Peyer's patch (tissue), 4 donors: ENCODE measurements at regions not wholly inside any gene's neighbourhood (a gene's known extent, or its start where the extent isn't known, plus 50 kb on each side); places are given as distances from the start of the nearest gene placed in this dataset.

Experiments
- DNase-seq, 3 donors: peaks; one replicate each; pipeline ENCODE4 v3.0.0-alpha.2; 2017 to 2019
- H3K27ac ChIP-seq, 4 donors: fragments of 200-600 bp; sonication (generic); one replicate each; pipeline ENCODE4 v1.5.1; 2016 to 2019
- H3K27me3 ChIP-seq, 2 donors: fragments of 200-600 bp; sonication (generic); one replicate each; pipeline ENCODE4 v1.5.1; 2019
- H3K36me3 ChIP-seq, 3 donors: fragments of 200-600 bp; sonication (generic); one replicate each; pipeline ENCODE4 v1.5.1; 2016 to 2019
- H3K4me1 ChIP-seq, 4 donors: fragments of 200-600 bp; sonication (generic); one replicate each; pipeline ENCODE4 v1.5.1; 2016 to 2019
- H3K4me3 ChIP-seq, 4 donors: fragments of 200-600 bp; sonication (generic); 1 replicate in 3 of 4; 2 replicates in 1 of 4; pipeline ENCODE4 v1.5.1; 2016 to 2019; ENCODE audit warnings: mild to moderate bottlenecking in 1 of 4
- H3K9me3 ChIP-seq, 4 donors: fragments of 200-600 bp; sonication (generic); one replicate each; pipeline ENCODE4 v1.5.1; 2016 to 2019; ENCODE audit warnings: mild to moderate bottlenecking in 1 of 4
- POLR2A ChIP-seq, 2 donors: fragments of 450-650 bp; IDR thresholded peaks; one replicate each; pipeline ENCODE4 v1.5.1; 2017; ENCODE audit warnings: antibody characterized with exemption in 2 of 2, mild to moderate bottlenecking in 2 of 2, moderate library complexity in 2 of 2
- TF ChIP-seq, protein P1 (sequence below), 6 experiments: fragments of 450-650 bp in 4 of 6; fragments of 200-600 bp in 2 of 6; sonication (generic) in 1 of 6; IDR thresholded peaks; one replicate each; pipeline ENCODE4 v1.5.1; 2017 to 2019; ENCODE audit warnings: antibody characterized with exemption in 6 of 6, mild to moderate bottlenecking in 3 of 6, moderate library complexity in 1 of 6

DNA sequence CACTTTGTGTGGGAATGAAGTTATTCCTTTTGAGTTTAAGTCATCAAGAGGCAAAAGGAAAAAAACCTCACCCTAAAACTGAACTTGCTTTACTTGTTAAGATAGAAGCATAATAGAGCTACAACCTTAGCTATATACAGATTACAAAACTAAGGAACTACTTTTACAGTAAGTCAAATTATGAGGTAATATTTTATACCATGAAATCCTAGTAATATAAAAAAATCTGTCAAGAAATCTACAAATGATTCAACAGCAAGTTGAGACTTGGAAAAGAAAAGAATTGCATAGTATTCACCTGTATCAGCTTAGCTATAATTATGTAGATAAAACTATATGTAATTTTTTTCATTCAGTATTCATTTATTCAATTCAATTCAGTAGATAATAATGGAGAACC, 335.3 kb downstream of the KLF5 start:
- no peak for TF ChIP-seq POLR2A (IDR thresholded peaks at IDR 0.05)
- TF ChIP-seq, protein P1, sequence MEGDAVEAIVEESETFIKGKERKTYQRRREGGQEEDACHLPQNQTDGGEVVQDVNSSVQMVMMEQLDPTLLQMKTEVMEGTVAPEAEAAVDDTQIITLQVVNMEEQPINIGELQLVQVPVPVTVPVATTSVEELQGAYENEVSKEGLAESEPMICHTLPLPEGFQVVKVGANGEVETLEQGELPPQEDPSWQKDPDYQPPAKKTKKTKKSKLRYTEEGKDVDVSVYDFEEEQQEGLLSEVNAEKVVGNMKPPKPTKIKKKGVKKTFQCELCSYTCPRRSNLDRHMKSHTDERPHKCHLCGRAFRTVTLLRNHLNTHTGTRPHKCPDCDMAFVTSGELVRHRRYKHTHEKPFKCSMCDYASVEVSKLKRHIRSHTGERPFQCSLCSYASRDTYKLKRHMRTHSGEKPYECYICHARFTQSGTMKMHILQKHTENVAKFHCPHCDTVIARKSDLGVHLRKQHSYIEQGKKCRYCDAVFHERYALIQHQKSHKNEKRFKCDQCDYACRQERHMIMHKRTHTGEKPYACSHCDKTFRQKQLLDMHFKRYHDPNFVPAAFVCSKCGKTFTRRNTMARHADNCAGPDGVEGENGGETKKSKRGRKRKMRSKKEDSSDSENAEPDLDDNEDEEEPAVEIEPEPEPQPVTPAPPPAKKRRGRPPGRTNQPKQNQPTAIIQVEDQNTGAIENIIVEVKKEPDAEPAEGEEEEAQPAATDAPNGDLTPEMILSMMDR (IDR thresholded peaks at IDR 0.05), result no peak
- no peaks in the 10 kb centered on the region for H3K27me3 ChIP-seq
- no peak overlapping the region for H3K27ac ChIP-seq
- no peaks in the 10 kb centered on the region for H3K36me3 ChIP-seq
- no peak for DNase-seq
- H3K9me3 ChIP-seq, result peaks cover 0 to 6% (median 0%) of the 10 kb centered on the region in 4 donors
- H3K4me1 ChIP-seq, result no peaks in the 10 kb centered on the region
- no peak overlapping the region for H3K4me3 ChIP-seq

DNA sequence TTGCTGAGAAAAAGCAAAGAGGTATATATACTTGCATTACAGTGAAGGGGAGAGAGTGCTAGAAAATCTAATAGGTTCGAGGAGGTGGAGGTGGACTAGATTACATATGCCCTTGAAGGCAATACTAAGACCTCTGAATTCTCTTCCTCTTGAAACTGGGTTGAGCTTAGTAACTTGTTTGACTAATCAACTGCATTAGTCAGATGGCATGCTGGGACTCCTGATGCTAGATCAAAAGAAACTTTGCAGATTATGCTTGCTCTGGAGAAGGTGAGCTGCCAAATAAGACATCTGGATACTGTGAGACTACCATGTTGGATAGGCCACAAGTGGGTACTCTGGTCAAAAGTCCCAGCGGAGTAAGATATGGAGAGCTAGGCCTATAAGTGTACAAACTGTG, 331.3 kb downstream of the KLF5 start:
- Histone ChIP-seq H3K27ac (no peak overlapping the region), H3K36me3 (no peaks in the 10 kb centered on the region), H3K4me1 (no peaks in the 10 kb centered on the region), H3K27me3 (no peaks in the 10 kb centered on the region), H3K9me3 (peaks cover 0 to 6% (median 0%) of the 10 kb centered on the region in 4 donors), H3K4me3 (no peak overlapping the region)
- no peak for DNase-seq
- TF ChIP-seq POLR2A (IDR thresholded peaks at IDR 0.05), result no peak
- TF ChIP-seq, protein P1 (IDR thresholded peaks at IDR 0.05), result no peak

DNA sequence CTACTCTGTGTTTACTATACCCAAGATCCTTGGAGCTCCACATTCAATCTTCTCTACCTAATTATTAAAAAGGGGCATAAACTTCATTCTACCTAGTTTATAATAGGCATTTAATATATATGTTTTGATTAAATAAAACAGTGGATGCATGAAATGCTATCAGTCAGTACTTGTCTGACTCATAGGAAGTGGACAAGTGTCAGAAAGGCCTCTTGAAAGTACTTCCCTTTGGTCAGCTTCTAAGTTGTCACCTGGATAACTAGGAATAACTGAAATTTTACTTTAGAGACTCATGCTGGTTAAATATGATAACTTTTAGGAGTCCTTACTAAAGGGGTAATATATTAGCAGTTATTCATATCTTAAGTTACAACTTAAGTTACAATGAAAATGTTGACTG, 329.8 kb downstream of the KLF5 start:
- peaks cover 0 to 6% (median 0%) of the 10 kb centered on the region in 4 donors for H3K9me3 ChIP-seq
- DNase-seq, result no peak
- H3K4me1 ChIP-seq, result no peaks in the 10 kb centered on the region
- no peaks in the 10 kb centered on the region for H3K27me3 ChIP-seq
- H3K36me3 ChIP-seq, result no peaks in the 10 kb centered on the region
- no peak overlapping the region for H3K27ac ChIP-seq
- TF ChIP-seq POLR2A (IDR thresholded peaks at IDR 0.05), result no peak
- TF ChIP-seq, protein P1 (IDR thresholded peaks at IDR 0.05), result no peak
- H3K4me3 ChIP-seq, result no peak overlapping the region

DNA sequence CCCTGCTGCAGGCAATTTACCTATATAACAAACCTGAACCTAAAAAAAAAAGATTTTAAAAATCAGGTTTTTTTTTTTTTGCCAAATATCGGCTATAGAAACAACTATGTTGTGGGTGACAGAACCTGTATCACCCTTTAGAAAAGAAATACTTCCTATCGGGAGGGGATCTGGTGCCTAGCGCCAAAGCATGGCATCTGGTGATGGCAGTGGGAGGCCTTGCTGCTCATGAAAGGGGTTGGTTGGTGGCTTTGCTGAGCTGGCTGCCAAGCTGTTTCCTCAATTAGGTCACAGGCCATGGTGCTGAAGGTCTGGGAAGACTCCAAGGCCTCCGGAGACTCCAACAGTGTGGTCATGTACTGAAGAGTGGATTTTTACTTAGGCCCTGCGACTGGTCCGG, 328.5 kb downstream of the KLF5 start:
- H3K36me3 ChIP-seq, result no peaks in the 10 kb centered on the region
- no peaks in the 10 kb centered on the region for H3K4me1 ChIP-seq
- TF ChIP-seq POLR2A (IDR thresholded peaks at IDR 0.05), result no peak
- peaks cover 0 to 6% (median 0%) of the 10 kb centered on the region in 4 donors for H3K9me3 ChIP-seq
- DNase-seq, result no peak
- no peaks in the 10 kb centered on the region for H3K27me3 ChIP-seq
- H3K4me3 ChIP-seq, result no peak overlapping the region
- no peak overlapping the region for H3K27ac ChIP-seq

DNA sequence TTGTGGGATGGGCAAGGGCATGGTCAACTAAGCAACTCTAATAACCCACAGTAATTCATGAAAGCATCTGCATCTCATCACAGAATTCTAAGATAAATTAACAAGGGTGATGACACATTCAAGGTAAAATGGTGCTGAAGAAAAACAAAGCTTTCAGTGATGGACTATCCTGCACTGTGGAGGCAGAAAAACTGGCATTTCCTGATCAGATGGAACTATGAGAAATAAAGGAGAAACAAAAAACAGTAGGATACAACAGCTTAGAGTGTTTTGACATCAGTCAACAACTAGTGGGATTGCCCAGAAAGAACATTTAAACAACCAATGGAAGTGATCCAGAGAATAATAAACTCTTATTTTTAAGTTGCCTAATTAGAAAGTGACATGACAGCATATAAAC, 327.0 kb downstream of the KLF5 start:
- no peak for DNase-seq
- Histone ChIP-seq H3K4me1 (no peaks in the 10 kb centered on the region), H3K27me3 (no peaks in the 10 kb centered on the region), H3K36me3 (no peaks in the 10 kb centered on the region), H3K4me3 (no peak overlapping the region), H3K9me3 (peaks cover 0 to 6% (median 0%) of the 10 kb centered on the region in 4 donors), H3K27ac (no peak overlapping the region)
- TF ChIP-seq POLR2A (IDR thresholded peaks at IDR 0.05), result no peak
- TF ChIP-seq, protein P1 (IDR thresholded peaks at IDR 0.05), result no peak

DNA sequence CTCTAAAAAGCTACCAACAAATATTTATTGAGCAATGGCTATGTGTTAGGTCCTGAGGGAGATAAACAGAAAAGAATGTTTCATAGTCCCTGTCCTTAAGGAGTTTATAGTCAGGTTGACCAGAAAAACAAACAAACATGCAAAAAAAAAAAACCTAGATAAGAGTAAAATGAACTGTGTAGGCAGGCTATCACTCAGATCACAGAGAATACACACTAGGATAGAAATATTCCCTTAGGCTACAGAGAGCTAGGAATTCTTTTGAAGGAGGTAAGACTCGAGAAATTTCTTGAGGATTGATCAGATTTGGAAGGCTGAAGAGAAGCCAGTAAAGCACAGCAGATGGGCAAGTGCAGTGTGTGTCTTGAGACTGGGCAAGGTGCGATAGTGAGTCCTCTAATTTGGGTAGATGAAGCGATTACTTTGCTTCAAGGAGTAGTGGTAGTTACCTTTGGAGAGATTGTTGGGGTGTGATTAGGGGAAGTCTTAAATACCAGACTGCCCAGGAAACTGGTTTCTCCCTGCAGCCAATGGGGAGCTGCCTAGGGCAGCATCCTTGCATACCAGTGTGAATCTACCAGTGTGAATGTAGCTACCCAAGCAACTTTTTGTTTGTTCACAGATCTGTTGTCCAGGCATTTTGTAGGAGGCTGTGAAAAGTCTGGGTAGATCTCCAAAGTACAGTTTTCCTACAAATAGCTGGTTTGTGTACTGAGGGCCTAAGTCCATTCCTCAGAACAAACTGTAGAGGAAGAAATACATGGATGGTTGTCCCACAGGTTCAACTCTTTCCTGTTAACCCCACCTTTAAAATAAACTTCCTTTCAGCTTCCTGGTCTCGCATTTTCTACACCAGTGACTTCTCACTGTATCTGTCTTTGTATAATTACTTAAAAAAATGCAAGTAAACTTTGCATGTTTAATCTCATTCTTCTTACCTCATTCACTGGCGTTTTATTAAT, 314.1 kb downstream of the KLF5 start:
- TF ChIP-seq, protein P1 (IDR thresholded peaks at IDR 0.05), result no peak
- no peak for TF ChIP-seq POLR2A (IDR thresholded peaks at IDR 0.05)
- H3K27ac ChIP-seq, result no peak overlapping the region

More for the DNA sequence above, 314.1 kb downstream of the KLF5 start:
- Histone ChIP-seq H3K4me3 (no peak overlapping the region), H3K9me3 (no peaks in the 10 kb centered on the region), H3K36me3 (no peaks in the 10 kb centered on the region), H3K4me1 (peaks cover 0 to under 1% (median 0%) of the 10 kb centered on the region in 4 donors), H3K27me3 (no peaks in the 10 kb centered on the region)
- DNase-seq, result no peak
